ENCODE measurements at regions not wholly inside any gene's neighbourhood (a gene's known extent, or its start where the extent isn't known, plus 50 kb on each side); places are given as distances from the start of the nearest gene placed in this dataset.
A peak's percentile ranks its signal among the peaks of the same experiment; 100 is the strongest.
"Not testable (repeated sequence)": the region's sequence is repeated elsewhere in the genome, so short reads cannot be mapped to it uniquely, and the experiment has no call there.

GRCh38 chr7:113267885-113268284, 149.5 kb upstream of the SMIM30 start (continued):
- no peak for TF ChIP-seq REST (IDR thresholded peaks at IDR 0.05; ENCODE audit: low read depth, low read length)
- TF ChIP-seq FOXM1 (IDR thresholded peaks at IDR 0.05; ENCODE audit: low read depth), result no peak
- TF ChIP-seq EP300 (IDR thresholded peaks at IDR 0.05; ENCODE audit: borderline replicate concordance in 1 of 2, low read depth in 1 of 2, low read length in 1 of 2), result no peak
- no peak for TF ChIP-seq MXI1 (IDR thresholded peaks at IDR 0.05; ENCODE audit: low read depth, low read length)
- no peak for TF ChIP-seq GABPA (IDR thresholded peaks at IDR 0.05; ENCODE audit: low read depth)
- TF ChIP-seq TAF1 (IDR thresholded peaks at IDR 0.05; ENCODE audit: borderline replicate concordance, low read depth, low read length), result no peak
- no peak for TF ChIP-seq RXRA (IDR thresholded peaks at IDR 0.05; ENCODE audit: borderline replicate concordance, low read depth)

GRCh38 chr7:113267271-113267670, 148.9 kb upstream of the SMIM30 start:
- ChIA-PET CTCF (no interaction called here), POLR2A (no interaction called here)
- no peak overlapping the region for H3K4me3 ChIP-seq (ENCODE audit: low read depth in 2 of 2, low read length in 1 of 2)
- no peak overlapping the region for H3K4me2 ChIP-seq
- H4K20me1 ChIP-seq (ENCODE audit: insufficient read depth), result no peaks in the 10 kb centered on the region
- DNase-seq, result no peak
- H3K79me2 ChIP-seq (ENCODE audit: insufficient read depth), result no peaks in the 10 kb centered on the region; the same call in 1 of the 2 replicates
- no peaks in the 10 kb centered on the region for H3F3A ChIP-seq (replicated peaks; ENCODE audit: insufficient read depth)
- H3K9ac ChIP-seq, result no peak overlapping the region
- H3K27me3 ChIP-seq (ENCODE audit: insufficient read depth), result no peaks in the 10 kb centered on the region
- no peak overlapping the region for H3K27ac ChIP-seq (ENCODE audit: low read depth in 2 of 2, low read length in 1 of 2)
- no peaks in the 10 kb centered on the region for H3K4me1 ChIP-seq (ENCODE audit: control insufficient read depth in 1 of 2, insufficient read depth in 2 of 2, low read depth in 1 of 2, low read length in 1 of 2)
- TF ChIP-seq FOSL2 (IDR thresholded peaks at IDR 0.05; ENCODE audit: borderline replicate concordance, low read depth), result peak; percentile 46; the same call in 1 of the 2 replicates
- no peak for TF ChIP-seq JUND (IDR thresholded peaks at IDR 0.05)
- peaks cover 8% of the 10 kb centered on the region for H3K9me3 ChIP-seq
- no peak overlapping the region for H2AFZ ChIP-seq (ENCODE audit: low read depth)
- H3K36me3 ChIP-seq (replicated peaks in 1 of 2; ENCODE audit: control insufficient read depth in 1 of 2, insufficient read depth in 2 of 2, low read length in 1 of 2), result peaks cover 0 to 3% of the 10 kb centered on the region in 2 experiments
- no peaks in the 10 kb centered on the region for H3K9me2 ChIP-seq

GRCh38 chr7:113263749-113264148, 145.4 kb upstream of the SMIM30 start:
- no peaks in the 10 kb centered on the region for H3K36me3 ChIP-seq (replicated peaks in 1 of 2; ENCODE audit: control insufficient read depth in 1 of 2, insufficient read depth in 2 of 2, low read length in 1 of 2)
- no peaks in the 10 kb centered on the region for H4K20me1 ChIP-seq (ENCODE audit: insufficient read depth)
- no peaks in the 10 kb centered on the region for H3K4me1 ChIP-seq (ENCODE audit: control insufficient read depth in 1 of 2, insufficient read depth in 2 of 2, low read depth in 1 of 2, low read length in 1 of 2)
- H3K4me3 ChIP-seq (ENCODE audit: low read depth in 2 of 2, low read length in 1 of 2), result no peak overlapping the region
- no peak overlapping the region for H3K9ac ChIP-seq
- WGBS (ENCODE audit: low lambda C conversion rate), result 60% methylated on average over 4 of the region's 4 CpGs
- H3K9me3 ChIP-seq, result no peaks in the 10 kb centered on the region
- H3K4me2 ChIP-seq, result no peak overlapping the region
- no peak for TF ChIP-seq SMC3 (IDR thresholded peaks at IDR 0.05; ENCODE audit: low read depth, low read length)
- TF ChIP-seq FOXJ3 (CRISPR knock-in tag; IDR thresholded peaks at IDR 0.05), result no peak
- no peak for TF ChIP-seq EP300 (IDR thresholded peaks at IDR 0.05; ENCODE audit: borderline replicate concordance in 1 of 2, low read depth in 1 of 2, low read length in 1 of 2)
- no peak for TF ChIP-seq TEAD4 (IDR thresholded peaks at IDR 0.05; ENCODE audit: borderline replicate concordance, insufficient read depth)
- TF ChIP-seq CHD2 (IDR thresholded peaks at IDR 0.05; ENCODE audit: low read length, partially characterized antibody), result no peak
- TF ChIP-seq MXI1 (IDR thresholded peaks at IDR 0.05; ENCODE audit: low read depth, low read length), result no peak
- no peak for TF ChIP-seq RFX5 (IDR thresholded peaks at IDR 0.05; ENCODE audit: low read length)
- H3K79me2 ChIP-seq (ENCODE audit: insufficient read depth), result no peaks in the 10 kb centered on the region; the same call in 1 of the 2 replicates
- H3K9me2 ChIP-seq, result no peaks in the 10 kb centered on the region
- H3K27me3 ChIP-seq (ENCODE audit: insufficient read depth), result no peaks in the 10 kb centered on the region
- CTCF ChIA-PET, result interaction anchor here (1.2 to 1.7 kb wide), 2 partner anchors 8 to 104 kb away, joined by 3 to 8 read pairs; no protein-coding TSS in a partner anchor
- no peak for DNase-seq
- H3K27ac ChIP-seq (ENCODE audit: low read depth in 2 of 2, low read length in 1 of 2), result no peak overlapping the region
- H3F3A ChIP-seq (replicated peaks; ENCODE audit: insufficient read depth), result no peaks in the 10 kb centered on the region
- POLR2A ChIA-PET, result no interaction called here
- no peak overlapping the region for H2AFZ ChIP-seq (ENCODE audit: low read depth)

GRCh38 chr7:113263215-113263742, 144.9 kb upstream of the SMIM30 start:
- CTCF ChIA-PET, result interaction anchor here (1.2 to 1.7 kb wide), 2 partner anchors 8 to 103 kb away, joined by 3 to 8 read pairs; no protein-coding TSS in a partner anchor

More at GRCh38 chr7:113263215-113263742, 144.9 kb upstream of the SMIM30 start:
- H3K9ac ChIP-seq; H3K4me3 ChIP-seq (ENCODE audit: low read depth in 2 of 2, low read length in 1 of 2); H3K4me2 ChIP-seq; H4K20me1 ChIP-seq (ENCODE audit: insufficient read depth); H3K9me2 ChIP-seq; H3K36me3 ChIP-seq (replicated peaks in 1 of 2; ENCODE audit: control insufficient read depth in 1 of 2, insufficient read depth in 2 of 2, low read length in 1 of 2); H3K9me3 ChIP-seq; POLR2A ChIA-PET; H3K4me1 ChIP-seq (ENCODE audit: control insufficient read depth in 1 of 2, insufficient read depth in 2 of 2, low read depth in 1 of 2, low read length in 1 of 2); H3K27ac ChIP-seq (ENCODE audit: low read depth in 2 of 2, low read length in 1 of 2); H3K79me2 ChIP-seq (ENCODE audit: insufficient read depth); DNase-seq; H3K27me3 ChIP-seq (ENCODE audit: insufficient read depth); H2AFZ ChIP-seq (ENCODE audit: low read depth); H3F3A ChIP-seq (replicated peaks; ENCODE audit: insufficient read depth): not testable (repeated sequence)
- 82% methylated on average over 27 of the region's 28 CpGs for WGBS (ENCODE audit: low lambda C conversion rate)
